Right lobe of liver (tissue), 6 donors: ENCODE measurements at regions not wholly inside any gene's neighbourhood (a gene's known extent, or its start where the extent isn't known, plus 50 kb on each side); places are given as distances from the start of the nearest gene placed in this dataset.

Experiments used
- ATAC-seq, 4 donors: fragments of 200-7000 bp; cut with Tn5 transposase; one replicate each; pipeline ENCODE4 v1.9.1; 2020; ENCODE audit warnings: mild to moderate bottlenecking in 4 of 4, moderate library complexity in 4 of 4
- DNase-seq, 3 donors: peaks; one replicate each; pipeline ENCODE4 v3.0.0-alpha.2; 2020
- H3K27ac ChIP-seq, 3 donors: fragments of 200-600 bp; one replicate each; pipeline ENCODE4 v1.8.0; 2022
- H3K27me3 ChIP-seq, 2 donors: fragments of 200-600 bp; one replicate each; pipeline ENCODE4 v1.8.0; 2022
- H3K36me3 ChIP-seq, 4 donors: fragments of 200-600 bp; sonication (generic) in 1 of 4; one replicate each; pipeline versions ENCODE4 v1.5.1 to v1.8.0; 2017 to 2022; ENCODE audit warnings: control low read depth in 1 of 4
- H3K4me1 ChIP-seq, 4 donors: fragments of 200-600 bp; sonication (generic) in 1 of 4; one replicate each; pipeline versions ENCODE4 v1.5.1 to v1.8.0; 2017 to 2022; ENCODE audit warnings: control low read depth in 1 of 4
- H3K4me3 ChIP-seq, 3 donors: fragments of 200-600 bp; one replicate each; pipeline ENCODE4 v1.8.0; 2022
- H3K9me3 ChIP-seq, 4 donors: fragments of 200-600 bp; sonication (generic) in 1 of 4; one replicate each; pipeline versions ENCODE4 v1.5.1 to v1.8.0; 2017 to 2022; ENCODE audit warnings: control low read depth in 1 of 4
- CTCF ChIP-seq, 4 donors: fragments of 200-600 bp in 3 of 4; fragments of 450-650 bp in 1 of 4; IDR thresholded peaks; one replicate each; pipeline versions ENCODE4 v1.5.1 to v1.8.0; 2016 to 2022; ENCODE audit warnings: antibody characterized with exemption in 4 of 4, mild to moderate bottlenecking in 2 of 4
- POLR2A ChIP-seq: fragments of 450-650 bp; IDR thresholded peaks from one replicate; pipeline ENCODE4 v1.6.1; 2017; ENCODE audit warnings: antibody characterized with exemption, mild to moderate bottlenecking
- whole genome bisulfite sequencing: methylation state at CpG from one replicate; pipeline ENCODE4 v1.1.6; 2018; ENCODE audit warnings: low coverage, low lambda C conversion rate; ENCODE audit not compliant: insufficient coverage; ENCODE audit errors: missing lambda C conversion rate; 5-methylcytosine and 5-hydroxymethylcytosine counted together
- intact Hi-C, 2 donors: fragments of 100-400 bp; cut with DNase I; formaldehyde crosslinking; loops; one replicate each; pipeline versions ENCODE4 v1.11.2 to v1.14.1; 2022
- donor health status: DM: no; HTN: yes; CAD: no.
- donor health status: DM: no; HTN: no; CAD: no.
- donor health status: DM: no; HTN: no; CAD: no.
- donor health status: DM: no; HTN: yes; CAD: no.
- donor health status: DM: no; HTN: yes; CAD: no.

- Histone ChIP-seq H3K27me3 (no peaks in the 10 kb centered on the region), H3K4me3 (no peak overlapping the region), H3K27ac (no peak overlapping the region), H3K9me3 (no peaks in the 10 kb centered on the region), H3K36me3 (no peaks in the 10 kb centered on the region), H3K4me1 (no peaks in the 10 kb centered on the region)
- DNase-seq (no peak), ATAC-seq (peak in 1 of 4 donors; percentile 27)
- intact Hi-C loops, result no loop called here
- 26% methylated on average over 2 of the region's 2 CpGs for WGBS
- TF ChIP-seq POLR2A (no peak), CTCF (IDR thresholded peaks at IDR 0.05) (no peak)
These were observed 170.8 kb upstream of the ANK3 start for GRCh38 chr10:60560451-60560850.

GRCh38 chr10:60555700-60556099 is 166.0 kb upstream of the ANK3 start:
- Histone ChIP-seq H3K27me3 (no peaks in the 10 kb centered on the region), H3K4me1 (no peaks in the 10 kb centered on the region), H3K9me3 (no peaks in the 10 kb centered on the region), H3K36me3 (no peaks in the 10 kb centered on the region), H3K4me3 (no peak overlapping the region), H3K27ac (no peak overlapping the region)
- no peak for DNase-seq
- WGBS, result 68% methylated on average over 5 of the region's 5 CpGs
- intact Hi-C loops, result no loop called here
- no peak for ATAC-seq
- no peak for TF ChIP-seq POLR2A
- TF ChIP-seq CTCF (IDR thresholded peaks at IDR 0.05), result no peak

GRCh38 chr10:60549686-60550085 is 160.0 kb upstream of the ANK3 start:
- Histone ChIP-seq H3K36me3 (no peaks in the 10 kb centered on the region), H3K4me3 (no peak overlapping the region), H3K27me3 (no peaks in the 10 kb centered on the region), H3K27ac (no peak overlapping the region), H3K4me1 (no peaks in the 10 kb centered on the region), H3K9me3 (no peaks in the 10 kb centered on the region)
- ATAC-seq, result peak; percentile 72 to 82 (median 78)
- DNase-seq, result no peak
- no peak for TF ChIP-seq POLR2A
- peak; percentile 48 to 56 (median 52) for TF ChIP-seq CTCF (IDR thresholded peaks at IDR 0.05)
- WGBS, result 28% methylated on average over 1 of the region's 1 CpG
- intact Hi-C loops, result loop anchor here in 1 of 2 donors (10.0 kb wide), 1 partner anchor 95 kb away; no protein-coding TSS in a partner anchor

GRCh38 chr10:60542657-60543056 is 153.0 kb upstream of the ANK3 start:
- intact Hi-C loops, result loop anchor here in 1 of 2 donors (10.0 kb wide), 1 partner anchor 102 kb away; no protein-coding TSS in a partner anchor
- TF ChIP-seq CTCF (IDR thresholded peaks at IDR 0.05) (no peak), POLR2A (no peak)
- ATAC-seq (no peak), DNase-seq (no peak)
- H3K9me3 ChIP-seq, result no peaks in the 10 kb centered on the region
- 51% methylated on average over 4 of the region's 4 CpGs for WGBS
- no peaks in the 10 kb centered on the region for H3K4me1 ChIP-seq
- no peak overlapping the region for H3K27ac ChIP-seq
- no peaks in the 10 kb centered on the region for H3K36me3 ChIP-seq
- no peaks in the 10 kb centered on the region for H3K27me3 ChIP-seq
- H3K4me3 ChIP-seq, result no peak overlapping the region

GRCh38 chr10:60541451-60541850 is 151.8 kb upstream of the ANK3 start:
- WGBS, result 39% methylated on average over 3 of the region's 3 CpGs

More at GRCh38 chr10:60541451-60541850, 151.8 kb upstream of the ANK3 start:
- H3K4me3 ChIP-seq, result no peak overlapping the region
- TF ChIP-seq CTCF (IDR thresholded peaks at IDR 0.05) (no peak), POLR2A (no peak)
- ATAC-seq, result no peak
- no peaks in the 10 kb centered on the region for H3K27me3 ChIP-seq
- H3K36me3 ChIP-seq, result no peaks in the 10 kb centered on the region
- DNase-seq, result no peak
- no peak overlapping the region for H3K27ac ChIP-seq
- intact Hi-C loops, result loop anchor here in 1 of 2 donors (10.0 kb wide), 1 partner anchor 103 kb away; no protein-coding TSS in a partner anchor
- no peaks in the 10 kb centered on the region for H3K9me3 ChIP-seq
- H3K4me1 ChIP-seq, result no peaks in the 10 kb centered on the region
